ENCODE measurements at regions not wholly inside any gene's neighbourhood (a gene's known extent, or its start where the extent isn't known, plus 50 kb on each side); places are given as distances from the start of the nearest gene placed in this dataset.

- TF ChIP-seq EZH2 (IDR thresholded peaks at IDR 0.05; ENCODE audit: insufficient read depth, poor library complexity, severe bottlenecking) (no peak), EZH2phosphoT487 (IDR thresholded peaks at IDR 0.05; ENCODE audit: insufficient read depth, low read depth) (0 out of 2 replicates have a peak, but pooled peaks have one; percentile 55)
Measured at GRCh38 chr6:122014961-122015360, 384.5 kb upstream of the HSF2 start.
